ENCODE measurements at regions not wholly inside any gene's neighbourhood (a gene's known extent, or its start where the extent isn't known, plus 50 kb on each side); places are given as distances from the start of the nearest gene placed in this dataset.

GRCh38 chr16:86798247-86799041 is 220.1 kb downstream of the FOXL1 start:
- no peak for DNase-seq (ENCODE audit: low read depth in 1 of 2, low spot score in 1 of 2)

- DNase-seq (ENCODE audit: low read depth in 1 of 2, low spot score in 1 of 2): no peak
Observed at GRCh38 chr16:86799367-86799766, 221.0 kb downstream of the FOXL1 start.

GRCh38 chr16:86800894-86801293 is 222.5 kb downstream of the FOXL1 start:
- DNase-seq (ENCODE audit: low read depth in 1 of 2, low spot score in 1 of 2): no peak

- DNase-seq (ENCODE audit: low read depth in 1 of 2, low spot score in 1 of 2): no peak
Observed at GRCh38 chr16:86802013-86802412, 223.7 kb downstream of the FOXL1 start.

- DNase-seq (ENCODE audit: low read depth in 1 of 2, low spot score in 1 of 2): no peak
Observed at GRCh38 chr16:86805188-86805587, 226.8 kb downstream of the FOXL1 start.

DNA sequence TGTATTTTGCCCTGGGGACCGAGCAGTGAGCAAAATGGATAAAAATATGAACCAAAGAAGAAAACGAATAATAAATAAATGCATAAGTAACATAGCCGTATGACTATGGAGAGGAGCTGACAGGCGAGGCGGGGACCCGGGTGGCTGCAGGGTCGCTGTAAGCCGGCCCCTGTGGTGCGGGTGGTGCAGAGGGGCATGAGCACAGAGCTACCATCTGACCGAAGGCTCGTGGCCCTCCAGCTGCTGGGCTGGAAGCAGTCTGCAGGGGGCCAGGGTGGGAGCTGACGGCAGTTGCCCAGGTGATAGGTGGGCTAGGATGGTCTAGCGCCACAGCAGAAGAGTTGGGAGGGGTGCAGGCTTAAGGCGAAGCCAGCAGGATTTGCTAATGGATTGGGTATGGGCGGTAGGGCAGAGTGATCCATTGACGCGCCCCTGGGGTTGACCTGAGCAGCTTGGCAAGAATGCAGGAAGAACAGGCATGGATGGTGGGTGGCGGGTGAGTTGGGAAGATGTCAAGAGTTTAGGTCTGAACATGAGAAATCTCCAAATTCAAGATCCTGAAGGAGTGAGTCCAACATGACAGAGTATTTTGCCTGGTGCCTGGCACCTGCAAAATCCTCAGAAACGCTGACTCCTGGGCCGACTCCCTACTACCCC is 228.0 kb downstream of the FOXL1 start:
- no peak for DNase-seq (ENCODE audit: low read depth in 1 of 2, low spot score in 1 of 2)

- no peak for DNase-seq (ENCODE audit: low read depth in 1 of 2, low spot score in 1 of 2)
Observed at GRCh38 chr16:86806838-86807351, 228.5 kb downstream of the FOXL1 start.

GRCh38 chr16:86808863-86809444 is 230.6 kb downstream of the FOXL1 start:
- DNase-seq (ENCODE audit: low read depth in 1 of 2, low spot score in 1 of 2): no peak

- no peak for DNase-seq (ENCODE audit: low read depth in 1 of 2, low spot score in 1 of 2)
Observed at GRCh38 chr16:86809458-86809955, 231.2 kb downstream of the FOXL1 start.

- no peak for DNase-seq (ENCODE audit: low read depth in 1 of 2, low spot score in 1 of 2)
Observed at GRCh38 chr16:86810062-86810461, 231.7 kb downstream of the FOXL1 start.

DNA sequence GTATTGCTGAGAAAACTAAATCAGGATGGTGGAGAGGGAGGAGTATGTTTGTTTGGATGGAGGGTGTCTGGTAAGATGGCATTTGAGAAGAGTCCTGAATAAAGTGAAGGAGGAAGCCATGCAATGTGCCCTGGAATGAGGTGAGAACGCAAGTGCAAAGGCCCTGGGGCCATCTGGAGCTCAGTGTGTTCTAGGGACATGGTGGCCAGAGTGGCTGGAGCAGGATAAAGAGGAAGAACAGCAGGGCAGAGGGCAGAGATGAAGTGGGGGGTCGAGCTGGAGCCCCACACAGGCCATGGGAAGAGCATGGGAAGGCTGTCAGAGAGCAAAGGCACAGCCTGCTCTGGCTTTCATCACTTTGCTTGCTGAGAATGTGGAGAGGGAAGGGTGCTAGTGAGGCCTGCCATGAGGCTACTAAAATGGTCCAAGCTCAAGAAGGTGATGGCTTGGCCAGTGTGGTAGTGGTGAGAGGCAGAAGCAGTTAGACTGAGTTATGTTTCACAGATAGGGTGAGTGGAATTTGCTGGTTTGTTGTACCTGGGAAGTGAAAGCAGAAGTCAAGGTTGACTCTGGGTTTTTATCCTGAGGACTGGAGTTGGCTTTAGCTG is 234.1 kb downstream of the FOXL1 start:
- no peak for DNase-seq (ENCODE audit: low read depth in 1 of 2, low spot score in 1 of 2)

DNA sequence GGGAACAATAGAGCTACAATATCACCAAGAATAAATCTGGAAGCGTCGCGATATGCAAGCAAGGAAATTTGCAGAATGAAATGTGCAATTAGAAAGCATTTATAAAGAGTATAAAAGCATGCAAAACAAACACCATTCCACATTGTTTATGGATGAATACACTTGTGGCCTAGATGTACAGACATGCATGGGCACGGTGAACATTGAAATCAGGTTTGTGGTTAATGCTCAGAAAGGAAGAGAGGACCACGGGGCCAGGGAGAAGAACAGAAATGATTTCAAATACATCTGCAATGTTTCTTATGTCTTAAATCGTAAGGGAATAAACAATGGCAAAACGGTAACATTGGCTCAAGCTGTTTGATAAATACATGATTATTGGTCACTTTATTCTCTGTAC is 235.9 kb downstream of the FOXL1 start:
- no peak for DNase-seq (ENCODE audit: low read depth in 1 of 2, low spot score in 1 of 2)

DNA sequence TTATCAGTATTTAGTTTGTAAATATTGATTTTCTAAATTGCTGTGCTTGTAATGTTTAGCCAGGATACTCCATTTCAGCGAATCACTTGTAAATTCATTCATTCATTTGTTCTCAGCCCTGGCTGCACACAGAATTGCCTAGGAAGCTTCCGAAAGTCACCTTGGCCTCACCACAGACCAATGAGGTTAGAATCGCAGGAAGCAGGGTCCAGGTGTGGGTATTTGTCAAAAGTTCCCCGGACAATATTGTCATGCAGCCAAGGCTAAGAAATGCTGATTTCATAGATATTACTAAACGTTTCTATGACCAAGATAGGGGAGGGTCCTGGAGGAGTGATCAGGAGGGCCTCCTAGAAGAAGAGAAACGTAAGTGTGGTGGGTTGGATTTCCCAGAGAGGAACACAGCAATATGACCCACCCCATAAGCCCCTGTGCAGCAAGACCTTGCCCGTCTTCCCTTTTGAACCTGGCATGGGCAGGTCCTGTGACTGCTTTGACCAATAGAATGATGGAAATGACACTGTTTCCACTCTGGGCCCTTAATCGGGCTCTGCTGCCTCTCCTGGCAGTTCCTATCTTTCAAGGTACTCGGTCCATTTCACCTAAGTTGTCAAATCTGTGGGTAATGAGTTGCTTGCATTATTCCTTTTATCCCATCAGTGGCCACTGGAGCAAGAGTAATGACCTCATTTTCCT is 238.7 kb downstream of the FOXL1 start:
- DNase-seq (ENCODE audit: low read depth in 1 of 2, low spot score in 1 of 2): no peak

DNA sequence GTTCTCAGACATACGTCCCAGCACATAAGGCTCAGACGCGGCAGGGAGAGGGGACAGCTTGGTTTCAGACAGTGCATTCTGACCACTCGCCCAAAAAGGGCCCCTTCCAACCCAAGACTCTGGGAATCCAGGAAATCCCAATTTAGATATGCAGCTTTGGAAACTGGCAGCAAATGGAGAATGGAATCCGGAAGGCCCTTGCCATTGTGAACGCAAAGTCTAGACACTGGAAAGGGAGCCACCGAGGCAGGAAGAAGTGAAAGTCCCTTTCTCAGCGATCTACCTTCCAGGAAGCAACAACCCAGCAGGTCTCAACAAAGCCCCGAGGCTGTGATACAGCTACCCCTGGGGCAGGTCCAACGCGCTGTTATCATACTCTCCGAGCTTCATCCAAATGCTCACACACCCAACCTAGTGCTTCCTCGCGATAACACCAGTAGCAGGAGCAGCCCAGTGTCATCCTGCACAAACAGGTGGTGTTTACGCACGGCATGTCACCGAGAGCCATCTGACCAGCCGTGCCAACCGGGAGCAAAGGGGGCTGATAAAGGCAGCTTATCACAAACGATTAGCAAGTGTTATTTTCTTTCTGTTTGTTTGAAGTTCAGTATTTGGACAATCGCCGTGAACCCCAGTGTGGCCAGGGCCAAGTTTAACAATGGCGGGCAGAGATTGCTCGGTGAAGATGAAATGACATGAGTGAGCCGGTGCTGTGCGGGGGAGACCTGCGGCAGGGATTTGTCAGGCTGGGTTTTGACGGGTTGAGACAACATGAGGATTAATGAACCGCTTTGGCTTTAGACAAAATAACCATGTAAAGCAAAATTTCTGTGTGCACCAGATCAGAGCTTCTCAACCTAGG is 240.6 kb downstream of the FOXL1 start:
- DNase-seq (ENCODE audit: low read depth in 1 of 2, low spot score in 1 of 2): no peak

DNA sequence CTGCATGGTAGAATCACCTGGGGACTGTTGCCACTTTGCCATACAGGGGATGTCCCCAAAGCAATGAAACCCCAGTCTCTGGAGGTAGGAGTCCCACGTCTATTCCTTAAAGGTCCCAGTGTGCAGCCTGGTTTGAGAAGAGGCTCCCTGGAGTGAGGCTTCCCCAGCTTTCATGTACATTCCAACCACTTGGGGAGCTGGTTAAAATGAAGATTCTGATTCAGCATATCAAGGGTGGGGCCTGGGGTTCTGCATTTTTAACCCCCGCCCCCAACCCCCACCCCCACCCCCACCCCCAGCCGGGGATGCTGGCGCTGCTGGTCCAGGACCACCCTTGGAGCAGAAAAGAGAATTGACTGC is 241.2 kb downstream of the FOXL1 start:
- DNase-seq (ENCODE audit: low read depth in 1 of 2, low spot score in 1 of 2): no peak

DNA sequence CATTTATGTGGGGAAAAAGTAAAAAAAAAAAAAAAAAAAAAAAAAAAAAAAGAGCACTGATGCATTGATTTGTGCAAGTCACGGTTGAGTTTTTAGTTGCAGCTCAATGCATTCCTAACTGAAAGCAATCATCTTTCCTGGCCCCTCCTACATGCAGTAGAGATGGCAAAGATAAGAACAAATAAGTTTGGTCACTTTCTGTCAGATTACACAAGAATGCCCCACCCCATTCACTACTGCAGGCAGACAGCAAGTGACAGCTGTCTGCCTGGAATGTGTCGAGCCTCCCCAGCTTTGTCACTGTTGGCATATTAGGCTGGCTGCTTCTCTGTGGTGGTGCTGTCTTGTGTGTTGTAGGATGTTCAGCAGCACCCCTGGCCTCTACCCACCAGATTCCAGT is 243.5 kb downstream of the FOXL1 start:
- DNase-seq (ENCODE audit: low read depth in 1 of 2, low spot score in 1 of 2): no peak

DNA sequence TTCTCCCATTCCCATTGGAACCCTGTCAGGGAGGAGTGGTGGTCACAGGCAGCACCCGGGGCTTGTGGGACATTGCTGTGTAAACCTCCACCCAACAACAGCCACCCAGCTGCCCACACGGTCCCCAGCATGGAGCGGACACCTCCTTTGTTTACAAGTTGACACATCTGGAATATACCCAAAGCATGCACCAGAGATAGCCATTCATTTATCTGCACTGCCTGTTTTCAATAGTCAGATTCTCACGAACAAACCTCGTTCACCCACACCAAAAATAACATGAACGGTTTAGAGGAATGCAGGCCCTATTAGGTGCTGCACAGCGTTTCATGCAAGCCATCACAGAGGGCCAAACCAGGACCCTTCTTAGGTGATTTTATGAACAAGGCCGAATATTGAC is 244.8 kb downstream of the FOXL1 start:
- DNase-seq (ENCODE audit: low read depth in 1 of 2, low spot score in 1 of 2): no peak

DNA sequence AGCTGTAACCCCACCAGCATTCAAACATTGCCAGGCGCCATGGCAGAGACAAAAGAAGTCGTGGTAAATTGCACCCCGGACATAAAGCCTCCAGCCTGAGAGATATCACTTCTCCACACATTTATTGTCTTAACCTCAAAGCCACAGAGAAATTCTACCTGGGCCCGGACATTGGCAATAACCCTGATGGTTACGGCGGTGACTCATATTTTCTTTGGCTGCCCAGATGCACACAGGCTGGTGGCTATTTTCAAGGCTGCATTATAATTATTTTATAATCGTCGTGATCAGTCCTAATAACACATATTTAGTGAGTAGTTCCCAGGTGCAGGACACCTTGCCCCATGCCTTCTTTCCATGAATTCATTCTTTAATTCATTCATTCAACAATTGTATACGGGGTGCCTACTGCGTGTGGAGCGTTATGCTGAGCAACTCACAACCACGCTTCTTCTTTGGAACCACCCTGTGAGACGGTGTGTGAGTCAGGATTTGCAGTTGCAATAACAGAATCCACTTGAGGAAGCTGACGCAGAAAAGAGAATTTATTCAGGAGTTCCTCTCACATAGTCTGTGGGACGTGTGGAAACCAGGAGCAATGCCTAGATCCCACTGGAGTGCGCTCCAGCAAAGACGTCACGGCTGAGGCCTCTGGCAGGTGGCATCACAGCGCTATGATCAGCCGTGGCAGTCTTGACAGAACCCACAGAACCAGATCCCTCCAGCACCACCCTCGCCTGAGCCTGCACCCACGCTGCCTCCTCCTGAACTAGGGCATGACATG is 245.7 kb downstream of the FOXL1 start:
- no peak for DNase-seq (ENCODE audit: low read depth in 1 of 2, low spot score in 1 of 2)

DNA sequence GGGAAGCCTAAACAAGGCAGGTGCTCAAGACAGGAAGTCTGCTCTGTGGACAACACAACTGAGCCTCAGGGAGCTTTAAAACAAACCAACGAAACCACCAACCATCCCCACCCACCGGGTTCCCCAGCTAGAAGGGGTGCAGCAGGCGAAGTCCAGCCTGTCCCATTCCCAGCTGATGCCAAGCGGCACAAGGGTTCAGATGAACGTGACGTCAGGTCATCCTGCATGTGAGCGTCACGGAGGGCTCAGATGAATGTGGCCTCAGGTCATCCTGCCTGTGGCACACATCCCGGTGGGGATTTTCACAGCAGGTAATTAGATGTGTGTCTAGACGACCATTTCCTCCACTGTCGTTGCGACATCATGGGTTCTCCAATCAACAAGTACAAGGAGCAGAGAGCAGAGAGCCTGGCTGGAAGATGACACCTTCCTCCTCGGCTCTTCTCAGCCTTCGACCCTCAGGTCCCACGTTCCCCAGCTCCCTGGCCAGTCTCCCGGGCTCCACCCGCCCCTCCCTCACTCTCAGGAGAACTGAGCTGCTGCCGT is 246.5 kb downstream of the FOXL1 start:
- DNase-seq (ENCODE audit: low read depth in 1 of 2, low spot score in 1 of 2): no peak
